DOHH2 (cell line): ENCODE measurements at regions not wholly inside any gene's neighbourhood (a gene's known extent, or its start where the extent isn't known, plus 50 kb on each side); places are given as distances from the start of the nearest gene placed in this dataset.

Experiments
- H3F3A ChIP-seq: fragments of 200-600 bp; sonication (generic), shearing (Covaris generic); 2 replicates; pipeline ENCODE4 v1.6.0; 2016; ENCODE audit warnings: antibody characterized with exemption, mild to moderate bottlenecking; ENCODE audit not compliant: control insufficient read depth, insufficient read depth
- H3K27ac ChIP-seq: fragments of 200-600 bp; sonication (generic); 2 replicates; pipeline ENCODE4 v1.5.1; 2014; ENCODE audit warnings: low read depth, mild to moderate bottlenecking, low read length, moderate library complexity
- H3K27me3 ChIP-seq: fragments of 200-600 bp; sonication (generic); 2 replicates; pipeline ENCODE4 v1.6.1; 2014; ENCODE audit warnings: mild to moderate bottlenecking, low read length, mixed read lengths; ENCODE audit not compliant: control insufficient read depth
- H3K36me3 ChIP-seq: fragments of 200-600 bp; sonication (generic); 2 replicates; pipeline ENCODE4 v1.6.1; 2014; ENCODE audit warnings: mild to moderate bottlenecking, low read length, moderate library complexity, mixed read lengths; ENCODE audit not compliant: control insufficient read depth
- H3K4me1 ChIP-seq: fragments of 200-600 bp; sonication (generic); 2 replicates; pipeline ENCODE4 v1.6.1; 2014; ENCODE audit warnings: mild to moderate bottlenecking, low read length, mixed read lengths; ENCODE audit not compliant: control insufficient read depth
- H3K4me2 ChIP-seq: fragments of 200-600 bp; sonication (generic); 2 replicates; pipeline ENCODE4 v1.6.0; 2014; ENCODE audit warnings: mild to moderate bottlenecking, low read length, moderate library complexity
- H3K4me3 ChIP-seq: fragments of 200-600 bp; sonication (generic); 2 replicates; pipeline ENCODE4 v1.5.1; 2014; ENCODE audit warnings: mild to moderate bottlenecking, low read length, mixed read lengths
- H3K79me2 ChIP-seq: fragments of 200-600 bp; sonication (generic); 2 replicates; pipeline ENCODE4 v1.6.1; 2014; ENCODE audit warnings: mild to moderate bottlenecking, low read length, mixed read lengths; ENCODE audit not compliant: control insufficient read depth
- H3K9me2 ChIP-seq: fragments of 200-600 bp; sonication (generic); replicated peaks from 2 replicates; pipeline ENCODE4 v1.6.1; 2014; ENCODE audit warnings: mild to moderate bottlenecking, low read length, mixed read lengths; ENCODE audit not compliant: control insufficient read depth
- H3K9me3 ChIP-seq: fragments of 200-600 bp; sonication (generic); 2 replicates; pipeline ENCODE4 v1.6.1; 2014; ENCODE audit warnings: antibody characterized with exemption, low read length, mixed read lengths; ENCODE audit not compliant: control insufficient read depth, insufficient read depth
- H4K20me1 ChIP-seq: fragments of 200-600 bp; sonication (generic); 2 replicates; pipeline ENCODE4 v1.6.0; 2014; ENCODE audit warnings: low read depth, mild to moderate bottlenecking, antibody characterized with exemption, low read length, moderate library complexity; ENCODE audit not compliant: control insufficient read depth, insufficient read depth
- EZH2phosphoT487 ChIP-seq: fragments of 200-600 bp; sonication (generic); IDR thresholded peaks from 2 replicates; pipeline ENCODE4 v1.6.1; 2017; ENCODE audit warnings: borderline replicate concordance, mild to moderate bottlenecking, antibody characterized with exemption, low read length, moderate library complexity, mixed read lengths
- TF ChIP-seq, protein P1 (sequence below): fragments of 200-600 bp; sonication (generic); IDR thresholded peaks from one replicate; pipeline ENCODE4 v1.5.1; 2014; ENCODE audit warnings: antibody characterized with exemption, mild to moderate bottlenecking, low read depth, low read length; ENCODE audit not compliant: poor library complexity, severe bottlenecking

- no peaks in the 10 kb centered on the region for H3F3A ChIP-seq
- H3K27me3 ChIP-seq = peaks cover 6% of the 10 kb centered on the region
- no peak overlapping the region for H3K27ac ChIP-seq
- H3K4me1 ChIP-seq = no peaks in the 10 kb centered on the region
- no peaks in the 10 kb centered on the region for H4K20me1 ChIP-seq
- H3K79me2 ChIP-seq = no peaks in the 10 kb centered on the region
- H3K9me3 ChIP-seq = no peaks in the 10 kb centered on the region
- no peak overlapping the region for H3K4me2 ChIP-seq
- TF ChIP-seq, protein P1, sequence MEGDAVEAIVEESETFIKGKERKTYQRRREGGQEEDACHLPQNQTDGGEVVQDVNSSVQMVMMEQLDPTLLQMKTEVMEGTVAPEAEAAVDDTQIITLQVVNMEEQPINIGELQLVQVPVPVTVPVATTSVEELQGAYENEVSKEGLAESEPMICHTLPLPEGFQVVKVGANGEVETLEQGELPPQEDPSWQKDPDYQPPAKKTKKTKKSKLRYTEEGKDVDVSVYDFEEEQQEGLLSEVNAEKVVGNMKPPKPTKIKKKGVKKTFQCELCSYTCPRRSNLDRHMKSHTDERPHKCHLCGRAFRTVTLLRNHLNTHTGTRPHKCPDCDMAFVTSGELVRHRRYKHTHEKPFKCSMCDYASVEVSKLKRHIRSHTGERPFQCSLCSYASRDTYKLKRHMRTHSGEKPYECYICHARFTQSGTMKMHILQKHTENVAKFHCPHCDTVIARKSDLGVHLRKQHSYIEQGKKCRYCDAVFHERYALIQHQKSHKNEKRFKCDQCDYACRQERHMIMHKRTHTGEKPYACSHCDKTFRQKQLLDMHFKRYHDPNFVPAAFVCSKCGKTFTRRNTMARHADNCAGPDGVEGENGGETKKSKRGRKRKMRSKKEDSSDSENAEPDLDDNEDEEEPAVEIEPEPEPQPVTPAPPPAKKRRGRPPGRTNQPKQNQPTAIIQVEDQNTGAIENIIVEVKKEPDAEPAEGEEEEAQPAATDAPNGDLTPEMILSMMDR = no peak
- no peak for TF ChIP-seq EZH2phosphoT487
- no peak overlapping the region for H3K4me3 ChIP-seq
- H3K36me3 ChIP-seq = no peaks in the 10 kb centered on the region
- no peaks in the 10 kb centered on the region for H3K9me2 ChIP-seq
These were observed 184.6 kb downstream of the SNX10 start for GRCh38 chr7:26476271-26476670.

GRCh38 chr7:26477381-26477990 lies 185.8 kb downstream of the SNX10 start:
- H3K27ac ChIP-seq = no peak overlapping the region

GRCh38 chr7:26478550-26478949 lies 186.9 kb downstream of the SNX10 start:
- no peak overlapping the region for H3K4me3 ChIP-seq
- H3K27me3 ChIP-seq = peaks cover 3% of the 10 kb centered on the region; the same call in 1 of the 2 replicates
- H3K4me1 ChIP-seq = no peaks in the 10 kb centered on the region
- no peaks in the 10 kb centered on the region for H3K79me2 ChIP-seq
- no peaks in the 10 kb centered on the region for H3K9me3 ChIP-seq
- no peak overlapping the region for H3K27ac ChIP-seq
- no peaks in the 10 kb centered on the region for H4K20me1 ChIP-seq
- no peak overlapping the region for H3K4me2 ChIP-seq
- no peaks in the 10 kb centered on the region for H3K9me2 ChIP-seq
- H3K36me3 ChIP-seq = no peaks in the 10 kb centered on the region
- no peak for TF ChIP-seq EZH2phosphoT487
- TF ChIP-seq, protein P1 = no peak
- no peaks in the 10 kb centered on the region for H3F3A ChIP-seq

More at GRCh38 chr7:26477381-26477990, 185.8 kb downstream of the SNX10 start:
- peaks cover 6% of the 10 kb centered on the region for H3K27me3 ChIP-seq
- H3K4me3 ChIP-seq = no peak overlapping the region
- H4K20me1 ChIP-seq = no peaks in the 10 kb centered on the region
- H3F3A ChIP-seq = no peaks in the 10 kb centered on the region
- no peak for TF ChIP-seq EZH2phosphoT487
- TF ChIP-seq, protein P1 = no peak
- H3K9me2 ChIP-seq = no peaks in the 10 kb centered on the region
- no peak overlapping the region for H3K4me2 ChIP-seq
- H3K9me3 ChIP-seq = no peaks in the 10 kb centered on the region
- H3K4me1 ChIP-seq = no peaks in the 10 kb centered on the region
- no peaks in the 10 kb centered on the region for H3K79me2 ChIP-seq
- H3K36me3 ChIP-seq = no peaks in the 10 kb centered on the region
